ENCODE measurements at regions not wholly inside any gene's neighbourhood (a gene's known extent, or its start where the extent isn't known, plus 50 kb on each side); places are given as distances from the start of the nearest gene placed in this dataset.
"Not testable (repeated sequence)": the region's sequence is repeated elsewhere in the genome, so short reads cannot be mapped to it uniquely, and the experiment has no call there.

- no peak for DNase-seq
These were observed 441.0 kb upstream of the ERCC4 start for GRCh38 chr16:13478991-13479390.

- DNase-seq, result no peak
These were observed 440.4 kb upstream of the ERCC4 start for GRCh38 chr16:13479549-13479948.

GRCh38 chr16:13480801-13481200, 439.2 kb upstream of the ERCC4 start:
- no peak for DNase-seq

GRCh38 chr16:13483121-13483520, 436.8 kb upstream of the ERCC4 start:
- no peak for DNase-seq

GRCh38 chr16:13489416-13489815, 430.5 kb upstream of the ERCC4 start:
- not testable (repeated sequence) for DNase-seq

GRCh38 chr16:13492046-13492445, 427.9 kb upstream of the ERCC4 start:
- DNase-seq, result no peak

GRCh38 chr16:13503960-13504635, 415.9 kb upstream of the ERCC4 start:
- DNase-seq, result no peak

GRCh38 chr16:13507530-13507929, 412.4 kb upstream of the ERCC4 start:
- DNase-seq, result no peak

- DNase-seq, result no peak
These were observed 409.4 kb upstream of the ERCC4 start for GRCh38 chr16:13510425-13511151.

- no peak for DNase-seq
These were observed 402.1 kb upstream of the ERCC4 start for GRCh38 chr16:13517841-13518240.

GRCh38 chr16:13519871-13520270, 400.1 kb upstream of the ERCC4 start:
- no peak for DNase-seq

- no peak for DNase-seq
These were observed 398.6 kb upstream of the ERCC4 start for GRCh38 chr16:13521356-13521755.

GRCh38 chr16:13527332-13527731, 392.6 kb upstream of the ERCC4 start:
- no peak for DNase-seq

- DNase-seq, result no peak
These were observed 391.3 kb upstream of the ERCC4 start for GRCh38 chr16:13528691-13529090.

- no peak for DNase-seq
These were observed 390.6 kb upstream of the ERCC4 start for GRCh38 chr16:13529193-13529982.

- DNase-seq, result no peak
These were observed 379.2 kb upstream of the ERCC4 start for GRCh38 chr16:13540771-13541170.

- no peak for DNase-seq
These were observed 377.7 kb upstream of the ERCC4 start for GRCh38 chr16:13542284-13542683.

GRCh38 chr16:13543850-13544249, 376.1 kb upstream of the ERCC4 start:
- DNase-seq, result no peak

- no peak for DNase-seq
These were observed 374.7 kb upstream of the ERCC4 start for GRCh38 chr16:13545271-13545670.

GRCh38 chr16:13550254-13550653, 369.7 kb upstream of the ERCC4 start:
- no peak for DNase-seq

GRCh38 chr16:13552062-13552959, 367.6 kb upstream of the ERCC4 start:
- no peak for DNase-seq

GRCh38 chr16:13552960-13553257, 367.0 kb upstream of the ERCC4 start:
- DNase-seq, result no peak

- no peak for DNase-seq
These were observed 366.4 kb upstream of the ERCC4 start for GRCh38 chr16:13553453-13553985.

Measured in NCI-H2107 (cell line).